Muscle of back (tissue), 3 donors: ENCODE measurements at regions not wholly inside any gene's neighbourhood (a gene's known extent, or its start where the extent isn't known, plus 50 kb on each side); places are given as distances from the start of the nearest gene placed in this dataset.
"Not testable (repeated sequence)": the region's sequence is repeated elsewhere in the genome, so short reads cannot be mapped to it uniquely, and the experiment has no call there.

ENCODE experiments used
- DNase-seq, 3 donors: peaks; one replicate each; pipeline versions ENCODE4 v3.0.0 to v3.0.0-alpha.2; 2013

DNA sequence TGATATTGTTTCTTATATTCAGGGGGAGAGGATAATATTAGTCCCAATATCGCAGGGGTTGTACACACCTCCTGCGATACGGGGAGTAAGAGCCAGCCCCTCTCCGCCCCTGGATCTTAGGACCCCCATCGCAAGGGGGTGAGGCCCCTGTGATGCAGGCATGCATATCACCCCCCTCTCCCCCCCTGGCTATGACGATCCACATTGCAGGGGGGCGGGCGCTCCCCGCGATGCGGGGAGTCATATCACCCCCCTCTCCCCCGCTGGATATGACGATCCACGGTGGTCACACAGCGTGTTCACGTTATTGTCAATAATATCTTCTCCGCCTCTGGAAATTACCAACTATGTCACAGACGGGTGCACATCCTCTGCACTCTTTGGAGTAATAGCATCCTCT lies 420.7 kb downstream of the DIRAS2 start:
- not testable (repeated sequence) for DNase-seq

DNA sequence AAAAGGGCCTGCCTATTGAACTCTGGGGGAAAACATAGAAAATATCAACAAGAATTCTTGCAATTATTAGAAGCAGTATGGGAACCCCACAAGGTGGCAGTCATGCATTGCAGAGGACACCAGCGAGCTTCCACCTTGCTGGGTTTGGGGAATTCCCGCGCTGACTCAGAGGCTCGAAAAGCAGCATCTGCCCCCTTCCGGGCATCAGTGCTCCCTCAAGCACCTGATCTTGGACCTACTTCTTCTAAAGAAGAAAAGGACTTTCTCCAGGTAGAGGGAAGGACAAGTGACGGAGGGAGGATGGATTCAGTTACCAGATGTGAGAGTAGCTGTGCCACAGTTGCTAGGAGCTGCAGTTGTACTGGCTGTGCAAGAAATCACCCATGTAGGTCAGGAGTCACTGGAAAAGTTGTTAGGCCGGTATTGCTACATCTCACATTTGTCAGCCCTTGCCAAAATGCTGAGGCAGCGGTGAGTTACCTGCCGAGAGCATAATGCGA lies 415.7 kb downstream of the DIRAS2 start:
- peak; percentile 17 to 40 (median 31) for DNase-seq

DNA sequence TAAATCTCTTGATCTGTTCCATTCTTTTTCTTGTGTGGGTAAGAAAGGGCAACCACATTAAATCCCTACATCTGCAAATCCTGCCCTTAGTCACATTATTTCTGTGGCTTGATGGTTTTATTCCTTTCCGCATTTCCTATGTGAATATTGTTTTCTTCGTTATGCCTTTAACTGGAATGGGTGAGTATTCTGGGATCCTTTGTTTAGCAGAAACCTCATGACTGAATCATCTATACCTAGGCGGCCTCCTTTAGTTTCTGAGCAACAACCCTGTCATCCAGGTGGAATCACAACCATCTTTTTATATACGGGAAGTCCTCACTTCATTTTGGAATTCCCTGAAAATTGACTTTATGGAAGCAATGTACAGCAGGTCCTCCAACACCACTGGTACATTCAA lies 409.5 kb downstream of the DIRAS2 start:
- DNase-seq: not testable (repeated sequence)

DNA sequence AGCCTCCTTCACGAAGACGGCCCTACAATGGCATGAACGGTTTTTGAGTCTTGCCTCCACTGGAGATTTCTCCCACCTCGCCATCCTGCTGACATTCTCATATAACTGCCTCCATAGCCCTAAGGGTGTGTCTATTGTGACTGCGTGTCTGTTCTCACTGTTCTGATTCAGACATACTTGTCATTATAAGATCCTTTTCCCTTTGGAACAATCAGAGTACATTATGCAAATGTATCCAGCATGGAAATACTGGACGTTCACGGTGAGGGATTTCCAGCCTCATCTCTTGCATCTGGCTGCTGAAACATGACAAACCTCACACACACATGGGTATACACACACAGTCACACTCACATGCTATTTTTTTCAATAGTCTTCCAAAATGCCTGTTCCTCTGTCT lies 402.1 kb downstream of the DIRAS2 start:
- DNase-seq: no peak

DNA sequence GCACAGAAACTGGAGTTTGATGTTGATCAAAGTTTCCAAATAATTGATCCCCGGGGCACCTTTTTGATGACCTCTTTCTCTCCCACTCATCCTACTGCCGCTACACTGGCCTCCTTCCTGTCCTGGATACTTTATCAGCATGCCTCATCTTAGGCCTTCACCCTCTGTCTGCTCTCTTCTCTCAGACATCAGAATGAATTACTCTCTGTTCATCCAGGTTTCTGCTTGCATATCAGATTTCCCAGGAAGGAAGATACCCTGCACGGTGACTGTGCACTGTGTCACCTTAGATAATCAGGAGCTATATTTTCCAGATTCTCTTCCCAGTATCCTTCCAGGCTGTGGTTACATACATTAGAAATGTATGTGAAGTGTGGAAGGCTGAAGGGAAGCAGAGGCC lies 397.0 kb downstream of the DIRAS2 start:
- DNase-seq: no peak

DNA sequence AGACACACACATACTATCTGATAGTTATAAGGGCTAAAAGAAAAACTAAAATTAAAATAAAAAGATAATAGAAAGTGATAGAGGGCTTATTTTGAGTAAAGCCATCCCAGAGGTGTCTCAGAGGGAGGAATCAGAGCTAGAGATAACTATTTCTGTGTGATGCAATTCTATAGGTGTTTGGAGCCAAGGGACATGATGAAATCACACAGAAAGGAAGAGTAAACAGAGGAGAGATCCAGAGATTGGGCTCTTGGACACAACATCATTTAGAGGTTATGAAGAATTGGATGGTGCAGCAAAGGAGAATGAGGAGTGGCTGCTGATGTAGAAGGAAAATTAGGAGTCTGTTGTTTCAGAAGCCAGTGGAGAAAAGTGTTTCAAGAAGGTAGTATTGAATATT lies 393.5 kb downstream of the DIRAS2 start:
- DNase-seq: no peak

DNA sequence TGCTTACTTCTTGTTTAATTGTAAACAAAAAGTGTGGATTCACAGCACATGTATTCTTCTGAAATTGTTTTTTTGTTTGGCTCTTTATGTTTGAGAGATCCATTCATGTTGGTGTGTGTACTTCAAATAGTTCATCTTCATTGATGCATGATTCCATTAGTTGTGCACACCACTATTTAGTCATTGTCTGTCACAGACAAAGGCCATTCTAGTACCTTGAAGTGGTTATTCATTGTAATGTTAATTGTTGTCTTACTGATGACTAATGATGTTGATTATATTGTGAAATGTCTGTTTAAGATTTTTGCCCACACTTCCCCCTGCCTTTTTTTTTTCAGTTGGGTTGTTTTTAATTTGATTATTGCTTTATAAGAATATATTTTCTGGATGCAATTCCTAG lies 391.3 kb downstream of the DIRAS2 start:
- no peak for DNase-seq

DNA sequence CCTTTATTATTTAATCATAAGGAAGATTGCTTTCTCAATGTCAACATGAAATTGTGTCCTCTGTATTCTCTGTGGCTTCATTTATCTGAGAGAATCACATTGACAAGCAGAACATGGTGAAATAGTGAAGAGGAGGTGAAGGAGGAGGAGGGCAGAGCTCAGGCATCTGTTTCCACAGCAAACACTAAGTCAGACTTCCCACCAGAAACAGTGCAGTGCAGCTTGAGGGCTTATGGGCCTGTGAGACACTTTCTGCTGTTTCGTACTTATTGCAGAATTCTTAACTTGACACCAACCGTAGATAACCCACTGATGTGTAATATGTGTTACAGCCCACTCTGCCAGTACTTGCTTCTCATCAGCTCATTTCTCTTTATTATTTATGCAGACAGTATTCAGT lies 386.3 kb downstream of the DIRAS2 start:
- no peak for DNase-seq

DNA sequence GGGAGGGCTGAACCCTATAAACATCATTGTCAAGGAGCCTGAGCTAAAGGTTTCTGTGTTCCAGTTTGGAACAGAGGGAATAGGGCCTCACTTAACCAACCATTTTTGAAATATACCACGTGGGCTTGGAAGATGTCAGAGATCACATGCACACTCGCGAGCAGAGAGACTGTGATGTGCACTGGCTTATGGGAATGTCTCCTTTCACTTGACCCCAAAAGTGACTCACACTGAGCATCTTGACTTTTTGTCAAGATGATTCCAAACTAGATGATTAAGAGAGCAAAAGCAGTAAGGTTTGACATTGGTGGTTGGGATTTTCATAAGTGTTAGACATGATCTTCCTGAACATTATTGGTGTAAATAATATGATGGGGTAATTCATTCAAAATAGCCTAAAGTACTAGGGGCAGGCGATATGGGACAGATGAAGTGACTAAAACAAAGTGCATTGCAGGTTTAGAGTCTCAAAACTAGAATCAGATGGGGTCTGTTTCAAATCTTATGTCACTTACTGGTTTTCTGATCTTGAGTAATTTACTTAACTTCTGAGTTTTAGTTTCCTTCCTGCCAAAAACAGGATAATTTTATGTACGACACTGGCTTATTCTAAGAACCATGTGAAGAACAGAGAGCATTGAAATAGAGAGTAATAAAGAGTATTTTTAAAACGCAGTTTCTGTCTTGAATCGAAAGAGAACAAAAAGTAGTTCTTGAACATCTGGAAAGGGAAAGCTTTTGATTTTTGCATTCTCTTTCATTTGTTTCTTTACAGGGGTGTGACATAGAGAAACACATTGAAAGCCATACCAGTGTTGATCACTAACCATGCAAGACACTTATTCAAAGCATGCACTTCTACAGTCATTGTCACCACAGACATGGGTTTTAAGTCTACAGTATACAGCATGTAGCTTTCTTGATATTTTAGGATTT lies 383.0 kb downstream of the DIRAS2 start:
- DNase-seq: peak in 1 of 3 donors; percentile 2

DNA sequence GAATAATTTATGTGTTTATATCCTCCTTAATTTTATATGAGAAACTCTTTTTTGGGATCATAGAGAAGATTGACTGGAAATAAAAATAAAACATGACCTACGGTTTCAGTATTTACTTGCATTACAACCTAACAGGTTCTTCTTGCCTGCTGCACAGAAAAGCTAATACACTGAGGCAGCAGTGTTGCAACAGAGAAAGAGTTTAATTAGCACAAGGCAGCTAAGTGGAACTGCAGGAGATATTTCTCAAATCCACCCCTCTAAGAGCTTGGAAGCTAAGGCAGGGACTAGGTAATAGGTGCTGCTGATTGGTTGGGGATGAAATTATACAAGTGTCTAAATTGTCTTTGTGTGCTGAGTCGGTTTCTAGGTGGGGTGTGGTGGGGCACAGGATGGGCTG lies 380.9 kb downstream of the DIRAS2 start:
- no peak for DNase-seq

DNA sequence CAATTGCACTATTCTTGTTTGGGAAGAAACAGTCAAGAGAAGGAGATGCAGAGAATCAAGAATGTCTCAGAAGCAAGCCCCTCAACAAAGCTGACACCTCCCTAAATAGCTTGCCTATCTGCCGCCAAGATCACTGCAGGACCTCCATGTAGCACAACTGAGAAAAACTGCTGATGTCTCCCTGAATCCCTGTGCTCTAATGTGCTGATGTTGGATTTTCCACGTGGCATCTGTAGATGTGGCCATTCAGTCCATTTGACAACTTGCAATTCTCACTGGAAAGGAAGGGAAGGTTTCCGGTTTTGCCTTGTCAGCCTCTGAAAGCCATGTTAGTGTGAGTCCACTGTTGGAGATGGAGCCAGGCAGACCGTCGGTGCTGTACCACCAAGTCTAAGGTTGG lies 374.0 kb downstream of the DIRAS2 start:
- DNase-seq: no peak

DNA sequence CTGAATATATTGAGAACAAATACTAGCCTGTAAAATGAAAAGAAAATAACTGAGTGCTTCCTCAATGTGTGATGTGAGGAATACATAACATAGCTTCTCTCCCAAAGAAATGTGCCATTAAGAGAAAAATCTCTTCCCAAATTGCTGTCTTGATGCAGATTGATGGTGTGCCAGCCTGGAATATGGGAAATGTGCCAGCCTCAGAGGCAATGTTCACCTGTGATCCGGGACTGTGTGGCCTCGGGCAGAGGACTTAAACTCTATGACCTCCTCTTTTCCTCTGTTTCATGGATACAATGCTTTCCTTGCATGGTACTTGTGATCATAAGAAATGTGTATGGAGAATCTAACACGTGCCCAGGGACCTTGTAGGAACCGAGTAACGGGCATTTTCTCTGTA lies 370.9 kb downstream of the DIRAS2 start:
- no peak for DNase-seq

DNA sequence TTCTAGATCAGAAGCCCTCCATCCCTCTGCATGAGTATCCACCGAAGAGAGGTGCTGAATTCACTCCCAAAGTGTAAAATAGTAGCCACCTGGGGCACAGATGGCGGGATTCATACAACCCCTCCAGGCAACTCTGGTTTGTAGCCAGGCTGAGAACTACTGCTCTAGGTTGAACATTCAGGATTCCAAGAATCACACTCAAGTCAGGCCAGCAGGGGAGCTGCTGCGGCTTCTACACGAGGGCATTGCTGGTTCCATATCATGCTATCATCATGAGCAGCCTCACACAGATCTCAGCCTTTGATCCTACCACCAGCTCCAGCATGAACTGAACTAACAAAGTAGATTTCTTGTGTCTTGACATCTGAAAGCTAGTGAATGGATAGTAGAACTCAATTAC lies 367.9 kb downstream of the DIRAS2 start:
- DNase-seq: no peak

DNA sequence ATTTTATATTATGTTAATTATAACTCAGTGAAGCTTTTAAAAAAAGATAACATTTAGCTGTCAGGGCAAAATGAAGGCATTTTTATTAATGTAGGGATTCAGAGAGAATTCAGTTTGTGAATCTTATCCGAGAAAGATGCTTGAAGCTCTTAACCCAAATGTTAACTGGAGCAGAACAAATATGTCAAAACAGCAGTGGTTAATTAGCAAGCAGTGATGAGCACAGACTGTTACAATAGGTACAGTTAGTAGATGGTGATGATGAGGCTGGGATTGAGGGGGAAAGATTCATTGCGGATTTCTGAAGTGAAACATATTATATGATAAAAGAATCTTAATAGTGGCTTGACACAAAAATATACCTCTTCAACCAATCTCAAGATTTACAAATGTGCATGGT lies 356.7 kb downstream of the DIRAS2 start:
- no peak for DNase-seq

DNA sequence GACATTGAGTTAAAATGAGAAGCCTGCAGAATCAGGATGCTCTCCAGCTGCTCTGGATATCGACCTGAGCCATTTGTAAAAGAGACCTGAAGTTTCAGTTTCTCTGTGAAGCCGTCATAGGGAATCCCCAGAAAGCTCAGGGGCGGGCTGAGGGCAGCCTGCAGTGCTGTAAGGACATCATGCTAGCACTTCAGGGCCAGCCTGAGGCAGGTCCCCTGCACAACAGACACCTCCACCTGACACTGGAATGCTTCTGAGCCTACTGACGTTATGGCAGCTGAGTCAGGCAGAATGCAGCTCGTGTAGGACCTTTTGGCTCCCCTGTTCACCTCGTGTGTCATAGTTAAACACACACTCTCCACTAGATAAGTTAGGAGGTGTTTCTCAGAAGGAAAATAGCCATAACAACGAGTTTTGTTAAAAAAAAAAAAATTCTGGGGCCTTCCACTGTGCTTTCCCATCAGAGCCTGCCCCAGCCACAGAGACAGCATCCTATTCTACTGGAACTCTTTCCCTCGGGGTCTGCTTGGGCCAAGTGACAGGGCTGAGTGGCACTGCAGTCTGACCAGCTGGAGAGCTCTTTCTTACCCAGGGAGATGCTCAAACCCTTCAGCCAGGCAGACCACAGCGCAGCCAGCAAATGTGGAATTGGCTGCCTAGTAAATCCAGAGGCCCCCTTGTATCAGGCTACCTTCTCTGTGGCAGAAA lies 354.9 kb downstream of the DIRAS2 start:
- DNase-seq: no peak

DNA sequence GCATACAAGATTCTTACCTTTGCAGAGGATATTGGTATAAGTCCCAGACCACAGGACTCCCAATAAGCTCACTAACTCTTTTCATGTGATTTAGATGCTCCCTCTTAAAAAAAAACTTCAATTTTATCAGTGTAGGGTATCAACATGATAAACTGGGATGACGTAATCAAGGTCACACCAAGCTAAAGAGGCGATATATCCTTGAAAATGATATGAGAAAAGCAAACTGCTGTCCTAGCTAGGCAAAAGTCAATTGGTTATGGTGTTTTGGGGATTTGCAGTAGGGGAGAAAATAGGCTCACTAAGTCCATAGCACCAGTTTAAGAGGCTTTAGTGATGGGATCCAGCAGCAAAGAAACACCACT lies 354.4 kb downstream of the DIRAS2 start:
- DNase-seq: no peak

DNA sequence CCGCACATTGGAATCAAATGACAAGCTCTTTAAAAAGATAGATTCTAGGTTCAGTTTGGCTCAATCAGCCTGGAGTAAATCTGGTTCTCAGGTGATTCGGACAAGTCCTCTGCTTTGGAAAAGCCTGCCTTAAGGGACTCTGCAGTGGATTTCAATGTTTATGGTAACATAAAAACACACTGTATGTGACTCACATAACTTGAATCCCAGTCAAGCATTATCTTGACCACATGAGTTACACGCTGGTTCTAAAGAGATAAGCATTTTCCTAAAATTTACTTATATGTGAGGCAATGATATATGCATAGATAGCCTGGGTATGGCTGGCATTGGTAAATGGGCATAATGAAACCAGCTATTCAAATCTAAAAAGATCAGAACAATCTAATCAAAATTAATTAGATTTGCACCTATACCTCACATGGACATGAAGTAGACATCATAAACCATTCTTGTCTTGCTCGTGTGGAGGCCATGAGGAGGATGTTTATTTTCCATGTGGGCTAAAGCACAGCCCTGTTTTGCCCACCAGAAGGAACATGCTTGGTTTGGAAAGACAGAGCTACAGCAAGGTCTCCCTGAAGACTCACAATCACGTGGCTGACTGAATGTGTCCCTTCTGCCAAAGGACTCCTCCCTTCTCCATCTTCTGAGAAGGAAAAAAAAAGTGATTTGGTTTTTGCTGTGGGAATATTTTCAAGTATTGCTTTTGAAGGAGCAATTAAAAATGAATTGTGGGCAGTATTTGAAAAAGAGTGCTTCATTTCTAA lies 351.7 kb downstream of the DIRAS2 start:
- DNase-seq: no peak

DNA sequence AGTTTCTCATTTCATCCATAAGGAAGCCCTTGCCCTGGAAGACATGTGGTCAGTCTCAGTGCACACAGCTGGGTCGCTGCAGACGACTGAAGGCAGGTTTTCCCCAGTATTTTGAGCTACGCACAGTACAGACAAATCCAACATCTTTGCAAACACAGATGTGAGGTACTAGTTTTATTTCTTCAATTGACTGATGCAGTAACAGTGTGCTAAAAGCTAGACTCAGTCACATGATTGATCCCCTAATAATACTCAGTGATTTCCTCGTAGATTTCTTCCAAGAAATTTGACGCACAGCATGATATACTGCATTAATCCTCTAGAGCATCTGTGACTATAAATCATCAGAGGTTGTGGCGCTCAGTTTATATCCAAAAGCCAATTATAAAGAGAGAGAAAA lies 346.1 kb downstream of the DIRAS2 start:
- peak in 2 of 3 donors; percentile 28 to 57 for DNase-seq

DNA sequence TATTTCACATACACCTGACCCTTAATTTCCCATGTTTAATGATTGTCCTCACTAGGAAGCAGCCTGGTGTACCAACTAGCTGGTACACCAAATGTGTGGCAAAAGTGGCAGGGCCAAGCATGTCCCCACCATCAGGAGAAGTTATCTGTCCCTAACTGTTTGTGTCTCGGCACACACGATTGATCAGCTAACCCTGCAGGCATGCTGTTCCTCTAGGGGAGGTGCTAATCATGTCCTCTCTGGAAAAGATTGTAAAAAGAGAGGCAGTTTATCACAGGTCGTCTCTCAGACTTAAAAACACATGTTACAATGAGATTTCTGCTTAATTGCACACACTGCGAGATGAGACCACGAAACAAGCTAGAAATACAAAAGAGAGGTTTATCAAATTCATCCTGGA lies 342.7 kb downstream of the DIRAS2 start:
- no peak for DNase-seq

DNA sequence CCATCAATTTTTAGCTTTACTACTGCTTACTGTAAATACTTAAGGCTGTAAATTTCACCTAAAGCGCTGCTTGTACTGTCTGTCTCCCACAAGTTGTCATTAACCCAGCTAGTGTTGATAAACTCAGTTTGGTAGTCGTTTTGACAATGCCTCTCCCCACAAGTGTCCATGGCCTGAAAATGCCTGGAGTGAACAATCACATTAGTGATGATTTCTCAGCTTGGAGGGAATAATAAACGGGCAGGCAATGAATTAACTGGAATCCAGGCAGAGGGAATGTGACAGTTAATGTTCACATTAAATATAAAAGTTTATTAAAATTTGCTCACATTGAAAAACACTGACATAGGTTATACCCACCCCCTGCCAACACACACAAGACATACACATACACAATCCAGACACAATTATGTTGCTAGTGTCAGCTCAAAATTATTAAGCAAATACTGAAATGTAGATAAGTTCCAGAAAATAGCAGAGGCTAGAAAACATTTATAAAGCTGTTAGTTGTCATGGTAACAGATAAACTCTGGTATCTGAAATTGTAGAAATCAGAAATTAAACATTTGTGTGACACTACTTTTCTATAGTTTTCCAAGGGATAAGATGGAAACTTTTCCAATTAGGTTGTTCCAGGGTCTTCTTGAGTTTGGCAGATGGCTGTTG lies 341.9 kb downstream of the DIRAS2 start:
- DNase-seq: no peak

DNA sequence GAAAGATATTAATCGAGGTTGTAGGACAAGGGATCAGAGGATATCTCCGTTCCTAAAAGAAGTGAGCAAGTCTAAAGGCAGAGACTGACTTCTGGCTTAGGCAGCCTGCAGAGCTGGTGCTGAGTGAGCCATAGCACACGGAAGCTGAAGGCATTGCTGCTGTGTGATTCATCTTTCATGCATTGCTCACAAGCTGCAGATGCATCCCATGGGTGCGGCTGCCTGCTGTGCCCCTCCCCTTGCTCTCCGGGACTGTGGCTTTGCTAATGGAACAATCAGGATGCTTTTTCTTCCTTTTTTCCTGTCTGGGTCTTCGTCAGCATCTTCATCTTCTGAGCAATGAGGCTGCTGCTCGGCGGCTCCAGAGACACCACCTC lies 341.4 kb downstream of the DIRAS2 start:
- DNase-seq: peak in 2 of 3 donors; percentile 69 to 85

DNA sequence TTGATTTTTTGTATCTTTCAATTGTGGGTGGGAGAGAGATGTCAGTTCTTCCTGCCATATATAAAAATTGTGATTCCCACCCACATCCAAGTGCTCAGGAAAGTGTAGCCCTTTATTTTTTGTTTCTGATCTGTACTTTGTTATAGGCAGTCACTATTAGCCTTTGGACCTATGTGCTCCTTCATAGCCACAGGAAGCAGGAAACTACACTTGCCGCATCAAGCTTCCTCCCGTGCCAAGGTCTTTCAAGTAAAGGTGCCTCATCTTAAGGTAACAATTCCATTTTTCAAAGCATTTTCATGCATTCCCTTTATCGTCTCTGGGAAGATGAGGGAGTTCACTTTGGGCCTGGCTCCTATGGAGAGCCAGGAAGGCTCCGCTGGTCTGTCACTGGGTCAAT lies 339.0 kb downstream of the DIRAS2 start:
- no peak for DNase-seq
